ENCODE measurements at regions not wholly inside any gene's neighbourhood (a gene's known extent, or its start where the extent isn't known, plus 50 kb on each side); places are given as distances from the start of the nearest gene placed in this dataset.

DNA sequence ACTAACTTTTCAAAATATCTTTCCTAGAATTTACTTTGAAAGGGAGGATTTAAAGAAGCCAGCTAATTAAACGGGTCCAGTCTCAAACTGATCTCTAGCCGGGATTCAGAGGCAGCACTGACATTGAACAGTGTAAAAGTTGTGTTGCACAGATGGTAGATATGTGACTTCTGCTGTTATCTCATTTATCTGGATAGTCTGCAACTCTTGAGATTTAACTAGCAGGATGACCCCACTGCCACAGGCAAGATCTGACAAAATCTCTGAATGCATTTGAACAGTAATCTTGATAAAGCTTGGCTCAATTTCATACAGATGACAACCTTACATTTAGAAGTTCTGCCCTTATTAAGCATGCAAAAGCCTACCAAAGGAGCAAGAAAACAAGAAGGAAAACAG, 138.0 kb upstream of the CPNE8 start:
- DNase-seq = no peak

DNA sequence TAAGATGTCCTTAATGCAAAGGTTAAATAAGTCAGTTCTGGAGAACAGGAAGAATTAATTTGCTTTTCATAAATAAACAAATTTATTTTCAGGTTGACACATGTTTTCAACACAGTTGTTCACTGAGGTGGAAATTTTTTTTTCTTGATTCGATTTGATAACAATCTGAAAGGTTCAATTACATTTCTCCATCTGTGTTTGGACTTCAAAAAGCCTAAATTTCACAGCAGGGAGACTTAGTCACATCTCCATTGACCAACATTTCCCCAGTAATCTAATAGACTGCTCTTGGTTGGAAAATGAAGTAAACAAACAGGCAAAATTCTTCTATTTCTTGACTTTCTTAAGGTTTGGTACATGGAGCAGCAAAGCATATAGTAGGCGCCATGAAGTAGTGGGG, 134.9 kb upstream of the CPNE8 start:
- no peak for DNase-seq

DNA sequence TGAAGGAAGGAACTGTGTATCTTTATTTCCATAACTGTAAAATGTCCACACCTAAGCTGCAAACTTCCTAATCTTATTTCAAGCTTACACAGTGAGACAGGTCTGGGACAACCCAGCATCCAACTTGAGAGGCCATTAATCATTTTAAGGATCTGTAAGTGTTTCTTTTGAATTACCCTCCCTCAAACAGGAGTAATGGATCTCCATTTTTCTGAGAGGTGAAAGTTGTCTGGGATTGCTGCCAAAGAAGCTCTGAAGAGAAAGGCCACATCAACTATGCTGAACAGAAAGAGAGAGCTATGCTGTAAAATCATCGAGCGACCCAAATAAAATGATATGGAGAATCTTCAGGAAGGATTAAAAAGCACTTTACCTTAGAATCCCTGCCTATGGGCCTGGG, 131.7 kb upstream of the CPNE8 start:
- DNase-seq = no peak

DNA sequence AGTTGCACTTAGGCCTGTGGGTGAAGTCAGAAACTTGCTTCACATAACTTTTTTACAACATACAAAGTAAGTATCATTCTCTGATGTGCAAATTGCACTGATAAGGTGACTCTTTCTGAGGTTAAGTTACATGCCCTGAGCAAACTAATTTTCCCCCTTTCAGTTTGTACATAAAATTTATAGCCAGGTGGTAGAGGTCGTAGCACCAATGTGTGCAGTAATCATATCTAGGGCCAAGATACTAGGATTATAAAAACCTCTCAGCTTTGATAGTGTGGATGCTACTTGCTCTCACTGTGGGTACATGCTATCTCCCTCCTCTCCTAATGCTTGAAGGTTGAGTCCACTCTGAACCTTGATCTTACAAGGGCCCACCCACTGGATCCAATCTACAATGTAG, 130.7 kb upstream of the CPNE8 start:
- no peak for DNase-seq

DNA sequence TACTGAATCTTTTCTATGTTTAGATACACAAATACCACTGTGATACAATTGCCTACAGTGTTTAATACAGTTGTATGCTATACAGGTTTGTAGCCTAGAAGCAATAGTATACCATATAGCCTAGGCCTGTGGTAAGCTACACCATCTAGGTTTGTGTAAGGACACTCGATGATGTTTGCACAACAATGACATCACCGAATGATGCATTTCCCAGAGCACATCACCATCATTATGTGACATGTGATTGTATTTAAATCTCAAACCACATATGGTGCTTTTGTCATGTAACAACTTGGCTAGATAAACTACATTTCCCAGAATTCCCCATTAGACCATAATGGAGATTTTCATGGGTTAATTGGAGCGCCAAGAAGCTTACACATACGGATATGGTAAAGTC, 128.4 kb upstream of the CPNE8 start:
- DNase-seq = no peak

DNA sequence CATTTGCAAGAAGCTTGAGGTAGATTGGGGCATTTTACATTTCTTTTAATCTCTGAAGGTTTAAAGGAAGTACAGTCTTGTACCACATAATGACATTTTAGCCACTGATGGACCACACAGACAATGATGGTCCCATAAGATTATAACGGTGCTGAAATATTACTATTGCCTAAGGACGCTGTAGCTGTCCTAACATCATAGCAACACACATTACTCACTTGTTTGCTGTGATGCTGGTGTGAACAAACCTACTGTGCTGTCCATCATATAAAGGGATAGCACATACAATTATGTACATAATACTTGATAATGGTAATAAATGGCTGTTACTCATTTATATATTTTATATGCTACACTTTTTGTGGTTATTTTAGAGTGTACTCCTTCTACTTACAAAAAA, 127.1 kb upstream of the CPNE8 start:
- no peak for DNase-seq

DNA sequence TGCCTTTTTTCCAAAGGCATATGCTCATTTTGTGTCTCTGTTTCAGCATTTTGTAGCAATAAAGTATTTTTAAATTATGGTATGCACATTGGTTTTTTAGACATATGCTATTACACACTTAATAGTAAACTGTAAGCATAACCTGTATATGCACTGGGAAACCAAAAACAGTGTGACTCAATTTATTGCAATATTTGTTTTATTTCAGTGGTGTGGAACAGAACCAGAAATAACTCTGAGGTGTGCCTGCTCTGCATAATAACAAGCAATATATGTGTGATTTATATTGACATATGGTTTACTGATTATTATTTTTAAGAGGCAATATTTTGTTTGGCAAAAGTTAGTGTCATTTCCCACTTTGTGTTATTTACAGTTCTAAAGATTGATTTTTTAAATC, 126.6 kb upstream of the CPNE8 start:
- no peak for DNase-seq

DNA sequence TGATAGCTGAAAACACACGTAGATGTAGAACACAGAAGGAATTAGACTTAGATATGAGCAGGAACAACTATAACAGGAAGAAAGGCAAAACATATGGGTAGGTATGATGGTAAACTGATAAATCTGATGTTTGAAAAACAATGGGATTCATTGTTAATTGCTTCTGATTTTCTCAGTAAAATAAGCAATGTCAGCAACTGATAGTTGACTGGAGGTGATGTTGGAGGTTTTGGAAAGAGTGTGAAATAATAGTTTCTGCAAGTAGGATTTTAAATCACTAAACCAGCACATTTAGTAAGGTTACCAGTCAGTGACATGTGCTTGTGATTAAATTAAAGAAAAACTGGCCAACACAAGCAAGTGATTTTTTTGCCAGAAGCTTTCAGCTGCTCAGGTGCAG, 123.0 kb upstream of the CPNE8 start:
- DNase-seq = no peak

DNA sequence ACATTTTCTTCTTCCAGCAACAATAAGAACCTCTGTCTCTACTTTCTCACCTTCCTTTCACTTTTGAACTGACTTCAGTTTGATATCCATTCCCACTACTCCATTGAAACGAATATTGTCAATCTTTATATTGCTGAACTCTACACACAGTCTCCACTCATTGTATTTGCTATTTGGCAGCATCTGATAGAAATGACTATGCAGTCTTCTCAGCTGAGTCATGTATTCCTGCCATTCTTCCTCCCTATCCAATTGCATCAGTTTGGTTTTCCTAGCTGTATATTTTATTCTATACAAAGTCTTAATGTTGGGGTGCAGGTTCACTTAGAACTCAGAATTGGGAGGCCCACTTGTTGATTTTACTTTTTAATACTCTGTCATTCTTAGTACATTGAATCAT, 107.5 kb upstream of the CPNE8 start:
- no peak for DNase-seq

DNA sequence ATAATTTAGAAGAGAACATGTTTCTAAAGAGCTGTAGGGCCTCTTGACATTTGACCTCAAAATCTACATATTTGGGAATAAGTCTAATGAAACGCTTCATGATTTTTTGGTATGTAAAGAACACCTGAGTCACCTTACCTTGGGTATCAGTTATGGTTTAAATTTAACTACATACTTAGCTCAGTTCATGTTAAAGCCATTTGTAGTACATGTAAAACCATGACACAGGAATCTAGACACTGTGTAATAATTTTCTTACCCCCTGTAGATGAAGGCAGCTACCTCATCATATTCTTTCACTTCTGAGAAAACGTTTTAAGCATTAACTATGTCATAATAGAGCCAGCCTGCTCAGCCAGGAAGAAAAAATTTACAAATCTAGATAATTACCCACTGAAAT, 105.8 kb upstream of the CPNE8 start:
- no peak for DNase-seq

DNA sequence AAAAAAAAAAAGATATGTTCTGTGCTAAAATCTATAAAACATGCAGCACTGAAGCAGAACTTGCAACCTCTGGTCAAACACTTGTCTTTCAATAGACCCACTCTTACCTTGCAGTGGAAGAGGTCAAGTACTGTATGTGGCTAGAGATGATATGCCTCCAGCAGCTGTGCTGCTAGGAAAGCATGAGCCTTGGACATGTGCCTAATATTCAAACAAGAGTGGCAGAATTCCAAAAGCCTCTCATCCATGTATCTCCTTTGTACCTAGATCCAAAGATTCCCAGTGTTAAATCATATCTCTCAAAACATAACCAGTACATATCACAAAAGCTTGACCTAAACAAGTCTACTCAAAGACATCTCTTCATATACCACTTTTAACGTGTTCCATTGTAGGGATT, 105.0 kb upstream of the CPNE8 start:
- no peak for DNase-seq

DNA sequence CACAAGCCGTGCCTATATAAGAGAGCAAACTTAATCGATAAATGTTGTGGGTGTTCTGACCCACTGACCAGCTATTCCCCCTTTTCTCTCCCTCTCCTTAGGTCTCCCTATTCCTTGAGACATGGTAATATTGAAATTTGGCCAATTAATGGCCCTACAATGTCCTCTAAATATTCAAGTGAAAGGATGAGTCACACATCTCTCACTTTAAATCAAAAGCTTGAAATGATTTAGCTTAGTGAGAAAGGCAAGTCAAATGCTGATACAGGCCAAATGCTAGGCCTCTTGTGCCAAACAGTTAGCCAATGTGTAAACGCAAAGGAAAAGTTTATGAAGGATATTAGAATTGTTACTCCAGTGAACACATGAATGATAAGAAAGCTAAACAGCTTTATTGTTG, 102.2 kb upstream of the CPNE8 start:
- DNase-seq = no peak

DNA sequence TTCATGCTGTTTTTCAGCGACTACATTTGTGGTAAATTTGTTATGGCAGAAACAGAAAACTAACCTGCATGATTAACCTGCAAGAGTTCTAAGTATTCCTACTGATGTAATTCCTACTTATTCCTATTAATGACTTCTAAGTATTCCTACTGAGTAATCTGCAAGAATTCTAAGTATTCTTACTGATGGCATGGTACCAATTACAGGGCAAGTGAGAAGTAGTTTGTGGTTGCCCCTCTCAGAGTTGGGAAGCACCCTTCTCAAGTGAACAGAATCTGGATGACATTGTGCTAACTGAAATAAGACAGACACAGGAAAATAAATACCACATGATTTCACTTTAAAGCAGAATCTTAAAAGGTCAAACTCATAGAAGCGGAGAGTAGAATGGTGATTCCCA, 100.9 kb upstream of the CPNE8 start:
- no peak for DNase-seq

DNA sequence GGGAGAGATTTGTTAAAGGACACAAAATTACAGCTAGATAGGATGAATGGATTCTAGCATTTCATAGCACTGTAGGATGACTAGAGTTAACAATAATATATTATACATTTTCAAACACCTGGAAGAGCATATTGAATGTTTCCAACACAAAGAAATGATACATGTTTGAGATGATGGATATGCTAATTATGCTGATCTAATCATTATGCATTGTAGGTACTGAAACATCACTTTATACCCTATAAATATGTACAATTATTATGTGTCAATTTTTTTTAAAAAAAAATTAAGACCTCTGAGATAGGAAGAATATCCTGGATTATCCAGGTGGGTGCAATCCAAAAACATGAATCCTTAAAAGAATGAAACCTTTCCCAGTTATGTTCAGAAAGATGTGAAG, 100.3 kb upstream of the CPNE8 start:
- no peak for DNase-seq

DNA sequence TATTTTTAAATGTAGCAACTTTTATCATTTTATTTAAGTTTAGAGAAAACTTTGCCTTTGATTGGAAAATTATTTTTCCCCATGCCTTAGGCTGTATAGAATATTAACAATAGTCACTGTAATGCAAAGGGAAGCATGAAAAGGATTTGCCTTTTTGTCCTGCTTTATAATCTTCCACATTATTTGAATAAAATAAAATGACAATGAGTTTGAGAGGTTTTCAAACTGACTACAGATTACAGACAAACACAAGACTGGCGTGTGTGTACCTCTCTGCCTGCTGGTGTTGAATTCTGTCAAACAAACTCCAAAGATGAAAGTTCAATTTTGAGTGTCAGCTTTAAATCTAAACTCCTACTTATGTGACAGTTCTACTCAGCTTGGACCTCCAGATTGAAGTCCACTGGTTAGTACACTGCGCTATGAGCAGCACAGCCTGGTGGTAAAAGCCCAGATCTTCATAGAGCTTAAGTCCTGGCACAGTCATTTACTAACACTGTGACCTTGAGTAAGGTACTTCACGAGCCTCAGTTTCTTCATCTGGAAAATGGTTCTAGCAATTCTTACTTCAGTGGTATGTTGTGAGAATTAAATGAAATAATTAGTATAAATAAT, 98.3 kb upstream of the CPNE8 start:
- no peak for DNase-seq

DNA sequence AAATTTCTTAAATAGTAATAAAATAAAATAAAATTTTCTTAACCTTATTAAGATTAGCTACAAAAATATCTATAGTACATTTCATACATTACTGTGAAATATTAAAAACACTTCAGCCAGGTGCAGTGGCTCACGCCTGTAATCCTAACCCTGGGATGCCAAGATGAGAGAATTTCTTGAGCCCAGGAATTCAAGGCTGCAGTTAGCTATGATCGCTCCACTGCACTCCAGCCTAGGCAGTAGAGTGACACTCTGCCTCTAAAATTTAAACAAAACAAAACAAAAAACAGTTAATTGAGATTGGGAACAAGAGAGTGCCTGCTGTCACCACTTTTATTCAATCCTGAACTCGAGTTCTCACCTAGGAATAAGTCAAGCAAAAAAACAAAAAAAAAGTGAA, 95.0 kb upstream of the CPNE8 start:
- no peak for DNase-seq

DNA sequence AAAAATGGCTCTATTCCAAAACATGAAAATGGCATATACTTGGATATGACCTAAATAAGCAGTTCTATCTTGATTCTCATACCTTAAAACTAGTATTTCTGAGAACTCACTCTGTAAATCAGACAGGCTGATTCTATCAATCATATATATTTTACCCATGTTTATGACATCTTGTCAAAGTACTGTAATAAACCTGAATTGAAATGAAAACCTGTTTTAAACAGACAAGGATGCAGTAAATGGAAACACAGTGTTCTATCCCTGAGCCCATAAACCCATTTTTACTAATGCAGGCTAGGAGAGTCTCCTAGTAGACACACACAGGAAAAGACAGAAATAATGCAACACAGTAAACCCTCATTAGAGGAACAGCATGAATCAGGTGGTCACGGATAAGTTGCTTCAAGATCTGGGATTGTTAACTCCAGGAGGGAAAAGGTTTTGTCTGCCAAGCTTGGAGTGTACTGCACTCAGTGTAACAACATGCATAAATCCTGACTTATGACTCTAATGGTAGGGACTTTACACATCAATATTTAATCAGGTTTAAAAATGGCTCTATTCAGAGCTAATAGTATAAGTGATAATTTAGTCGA, 93.6 kb upstream of the CPNE8 start:
- DNase-seq = no peak

DNA sequence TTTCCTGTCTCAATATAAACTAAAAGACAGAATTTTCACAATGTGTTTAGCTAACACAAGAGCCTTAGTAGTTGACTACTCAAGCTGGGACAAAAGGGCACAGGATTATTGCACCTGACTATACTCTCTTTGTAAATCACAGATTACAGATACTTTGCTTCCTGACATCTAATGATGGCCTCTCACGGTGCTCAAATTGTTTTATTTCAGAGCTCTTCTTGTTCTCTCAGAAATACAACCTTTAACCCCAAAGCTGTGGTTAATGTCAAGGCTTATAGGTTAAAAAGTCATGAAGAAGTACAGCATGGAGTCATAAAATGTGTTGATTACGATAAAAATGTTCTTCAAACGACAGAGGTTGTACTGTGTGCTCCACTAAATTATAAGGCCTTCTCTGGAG, 89.9 kb upstream of the CPNE8 start:
- no peak for DNase-seq

DNA sequence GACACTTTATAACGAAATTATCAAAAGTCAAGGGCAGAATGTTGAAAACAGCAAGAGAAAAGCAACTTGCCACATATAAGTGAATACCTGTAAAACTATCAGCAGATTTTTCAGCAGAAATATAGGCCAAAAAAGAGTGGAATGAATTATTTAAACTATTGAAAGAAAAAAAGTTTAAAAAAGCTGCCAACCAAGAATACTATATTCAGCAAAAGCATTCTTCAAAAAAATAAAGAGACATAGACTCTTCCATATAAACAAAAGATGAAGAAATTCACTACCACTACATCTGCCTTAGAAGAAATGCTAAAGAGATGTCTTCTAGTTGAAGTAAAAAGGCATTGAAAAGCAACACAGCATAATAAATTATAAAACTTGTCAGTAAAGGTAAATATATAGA, 80.6 kb upstream of the CPNE8 start:
- no peak for DNase-seq

DNA sequence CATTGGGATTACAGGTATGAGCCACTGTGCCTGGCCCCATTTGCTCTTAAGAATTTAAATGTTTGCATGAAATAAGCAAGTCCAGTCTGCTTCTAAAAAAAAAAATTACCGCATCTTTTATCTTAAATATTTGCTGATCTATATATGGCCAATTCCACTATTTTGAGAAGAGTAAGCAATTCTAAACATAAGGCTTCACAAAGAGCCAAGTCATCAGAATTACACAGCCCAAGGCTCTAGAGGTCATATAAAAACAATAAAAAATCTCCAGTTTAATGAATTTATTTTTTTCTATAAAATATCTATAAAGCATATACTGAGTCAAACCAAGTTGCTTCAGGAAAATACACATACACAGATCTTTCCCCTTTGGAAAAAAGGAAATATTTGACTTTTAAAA, 79.0 kb upstream of the CPNE8 start:
- DNase-seq = no peak

DNA sequence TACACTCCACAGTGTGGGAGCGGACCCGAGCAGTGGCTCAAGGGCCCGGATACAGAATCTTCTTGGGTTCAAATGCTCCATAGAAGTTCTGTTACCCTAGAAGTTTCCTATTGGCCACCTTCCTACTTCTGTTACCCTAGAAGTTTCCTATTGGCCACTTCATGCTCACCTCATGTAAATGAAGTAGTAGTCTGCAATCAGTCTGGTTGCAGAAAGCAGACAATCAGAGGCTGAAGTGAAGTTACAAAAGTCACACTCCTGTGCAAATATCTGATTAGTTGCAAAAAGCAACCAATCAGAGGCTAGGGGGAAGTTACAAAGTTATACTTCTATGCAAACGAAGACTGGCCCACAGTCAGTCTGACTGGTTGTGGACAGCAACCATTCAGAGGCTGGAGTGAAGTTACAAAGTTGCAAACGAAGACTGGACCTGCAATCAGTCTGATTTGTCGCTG, 77.8 kb upstream of the CPNE8 start:
- DNase-seq = no peak

DNA sequence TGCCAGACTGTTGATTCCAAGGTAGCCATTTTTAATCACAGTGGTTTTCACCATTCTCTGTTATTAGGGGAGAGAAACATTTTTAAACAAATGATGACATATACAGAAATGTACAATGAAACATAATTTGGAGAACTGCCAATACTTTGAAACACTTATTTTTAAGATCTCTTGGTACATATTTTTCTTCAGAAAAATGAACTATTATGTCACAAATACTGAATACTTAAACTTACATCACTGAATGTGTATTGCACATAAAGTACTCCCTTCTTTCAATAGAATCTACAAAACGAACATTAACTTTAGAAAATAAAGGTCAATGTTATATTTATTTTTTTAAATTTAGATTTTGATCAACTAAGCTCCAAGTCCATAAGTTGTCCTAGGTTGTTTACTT, 71.7 kb upstream of the CPNE8 start:
- DNase-seq = no peak

DNA sequence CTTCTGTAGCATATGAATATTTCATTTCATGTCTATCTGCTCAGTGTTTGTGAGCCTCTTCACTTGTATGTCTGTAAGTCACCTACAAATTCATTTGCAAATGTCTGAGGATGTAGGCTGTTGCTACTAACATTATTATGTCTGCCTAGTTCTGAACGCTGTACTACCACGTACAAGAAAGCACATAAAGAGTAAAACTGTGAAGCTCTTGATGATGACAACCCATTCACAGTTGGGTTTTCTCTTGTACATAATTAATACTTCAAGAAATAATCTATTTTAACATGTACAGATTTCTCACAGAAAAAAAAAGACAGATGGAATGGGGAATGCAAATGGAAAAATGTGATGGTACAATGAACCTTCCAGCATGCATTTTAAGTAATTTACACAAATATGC, 64.3 kb upstream of the CPNE8 start:
- no peak for DNase-seq

DNA sequence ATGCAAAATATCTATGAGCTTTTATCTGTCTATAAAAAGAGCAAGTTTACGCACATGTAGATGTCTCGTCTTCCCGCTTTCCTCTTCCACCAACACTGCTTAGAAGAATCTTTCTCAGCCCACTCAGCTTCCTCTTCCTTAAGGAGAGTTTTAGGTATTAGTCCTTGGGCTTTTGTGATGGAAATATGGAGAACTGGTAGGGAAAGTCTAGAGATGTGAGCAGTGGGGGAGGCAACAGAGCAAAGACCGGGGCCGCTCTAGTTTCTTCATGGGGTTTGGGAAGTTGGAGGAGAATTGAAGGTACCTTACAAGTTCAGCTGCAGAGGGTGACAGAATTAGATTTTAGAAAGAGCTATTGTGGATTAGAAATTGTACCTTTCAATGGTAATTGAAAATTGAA, 56.3 kb upstream of the CPNE8 start:
- no peak for DNase-seq

DNA sequence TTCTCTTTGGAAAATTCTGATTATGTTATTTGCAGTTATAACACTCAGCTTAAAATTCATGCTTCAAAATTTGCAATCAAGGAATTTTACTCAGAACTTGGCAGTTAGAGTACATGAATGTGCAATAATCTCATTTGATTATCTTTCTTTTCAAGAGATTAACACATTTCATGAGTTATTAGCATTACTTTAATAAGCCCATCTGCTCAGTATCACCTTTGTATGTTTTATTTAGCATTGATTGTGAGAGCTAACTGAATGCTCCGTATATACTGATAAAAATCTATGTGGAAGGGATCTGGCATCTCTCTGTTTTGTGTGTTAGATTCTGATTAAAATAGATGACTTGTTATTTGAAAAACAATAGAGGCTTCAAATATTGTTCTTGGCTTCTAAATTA, 55.6 kb upstream of the CPNE8 start:
- DNase-seq = no peak

DNA sequence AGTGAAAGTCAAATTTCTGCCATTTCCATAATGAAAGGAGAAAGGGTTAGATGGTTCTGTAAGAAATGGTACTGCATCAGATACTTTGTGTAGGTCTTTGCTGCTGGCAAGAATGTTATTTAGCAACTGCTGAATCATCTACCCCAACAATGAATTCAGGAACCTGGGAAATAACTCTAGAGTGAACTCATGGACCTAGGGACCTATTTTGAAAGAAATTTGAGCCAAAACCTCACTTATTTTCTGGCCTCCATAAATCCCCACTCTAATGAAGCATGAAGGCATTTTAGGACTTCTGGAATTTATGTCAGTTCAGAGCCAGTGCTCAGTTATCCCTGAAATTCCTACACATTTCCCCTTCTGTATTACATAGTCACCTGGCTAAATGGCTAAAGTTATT, 50.9 kb upstream of the CPNE8 start:
- no peak for DNase-seq

All from CD4-positive, alpha-beta T cell treated with Interleukin-10 for 1 hour (primary cell).